ENCODE measurements at regions not wholly inside any gene's neighbourhood (a gene's known extent, or its start where the extent isn't known, plus 50 kb on each side); places are given as distances from the start of the nearest gene placed in this dataset.

DNA sequence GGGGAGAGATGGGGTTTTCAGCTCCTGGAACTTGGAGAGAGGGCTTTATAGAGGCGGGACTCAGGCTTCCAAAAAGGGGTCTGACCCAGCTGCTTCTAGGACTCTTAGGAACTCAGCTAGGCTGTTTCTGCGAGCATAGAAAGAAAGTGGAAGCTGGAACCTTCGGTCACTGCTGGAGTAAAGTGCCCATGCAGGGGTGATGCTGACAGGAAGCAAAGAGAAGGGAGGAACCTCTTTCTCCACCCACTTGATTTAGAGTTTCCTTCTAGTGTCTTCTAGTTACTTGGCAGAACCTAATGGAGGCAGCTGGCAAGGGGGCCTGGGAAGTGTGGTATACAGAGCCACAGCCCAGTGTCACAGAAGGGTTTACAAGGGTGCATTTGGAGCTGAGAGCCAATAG lies 283.6 kb downstream of the QKI start:
- TF ChIP-seq, protein P1, sequence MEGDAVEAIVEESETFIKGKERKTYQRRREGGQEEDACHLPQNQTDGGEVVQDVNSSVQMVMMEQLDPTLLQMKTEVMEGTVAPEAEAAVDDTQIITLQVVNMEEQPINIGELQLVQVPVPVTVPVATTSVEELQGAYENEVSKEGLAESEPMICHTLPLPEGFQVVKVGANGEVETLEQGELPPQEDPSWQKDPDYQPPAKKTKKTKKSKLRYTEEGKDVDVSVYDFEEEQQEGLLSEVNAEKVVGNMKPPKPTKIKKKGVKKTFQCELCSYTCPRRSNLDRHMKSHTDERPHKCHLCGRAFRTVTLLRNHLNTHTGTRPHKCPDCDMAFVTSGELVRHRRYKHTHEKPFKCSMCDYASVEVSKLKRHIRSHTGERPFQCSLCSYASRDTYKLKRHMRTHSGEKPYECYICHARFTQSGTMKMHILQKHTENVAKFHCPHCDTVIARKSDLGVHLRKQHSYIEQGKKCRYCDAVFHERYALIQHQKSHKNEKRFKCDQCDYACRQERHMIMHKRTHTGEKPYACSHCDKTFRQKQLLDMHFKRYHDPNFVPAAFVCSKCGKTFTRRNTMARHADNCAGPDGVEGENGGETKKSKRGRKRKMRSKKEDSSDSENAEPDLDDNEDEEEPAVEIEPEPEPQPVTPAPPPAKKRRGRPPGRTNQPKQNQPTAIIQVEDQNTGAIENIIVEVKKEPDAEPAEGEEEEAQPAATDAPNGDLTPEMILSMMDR (IDR thresholded peaks at IDR 0.05; ENCODE audit: low read depth, low read length, poor library complexity, severe bottlenecking) = no peak
- no peak for TF ChIP-seq EZH2phosphoT487 (IDR thresholded peaks at IDR 0.05; ENCODE audit: borderline replicate concordance, low read length)
